GM20000 (cell line): ENCODE measurements at regions not wholly inside any gene's neighbourhood (a gene's known extent, or its start where the extent isn't known, plus 50 kb on each side); places are given as distances from the start of the nearest gene placed in this dataset.

Source experiments
- DNase-seq: peaks from one replicate; pipeline ENCODE4 v3.0.0; 2012; ENCODE audit warnings: low spot score
- TF ChIP-seq, protein P1 (sequence below): IDR thresholded peaks from 2 replicates; pipeline ENCODE4 v1.5.1; 2012; ENCODE audit warnings: mild to moderate bottlenecking, control low read depth; ENCODE audit errors: extremely low read depth, missing control alignments

GRCh38 chr18:78789850-78790249 is 189.8 kb upstream of the SALL3 start:
- DNase-seq, result no peak

GRCh38 chr18:78790511-78790910 is 189.1 kb upstream of the SALL3 start:
- DNase-seq, result no peak
- TF ChIP-seq, protein P1, sequence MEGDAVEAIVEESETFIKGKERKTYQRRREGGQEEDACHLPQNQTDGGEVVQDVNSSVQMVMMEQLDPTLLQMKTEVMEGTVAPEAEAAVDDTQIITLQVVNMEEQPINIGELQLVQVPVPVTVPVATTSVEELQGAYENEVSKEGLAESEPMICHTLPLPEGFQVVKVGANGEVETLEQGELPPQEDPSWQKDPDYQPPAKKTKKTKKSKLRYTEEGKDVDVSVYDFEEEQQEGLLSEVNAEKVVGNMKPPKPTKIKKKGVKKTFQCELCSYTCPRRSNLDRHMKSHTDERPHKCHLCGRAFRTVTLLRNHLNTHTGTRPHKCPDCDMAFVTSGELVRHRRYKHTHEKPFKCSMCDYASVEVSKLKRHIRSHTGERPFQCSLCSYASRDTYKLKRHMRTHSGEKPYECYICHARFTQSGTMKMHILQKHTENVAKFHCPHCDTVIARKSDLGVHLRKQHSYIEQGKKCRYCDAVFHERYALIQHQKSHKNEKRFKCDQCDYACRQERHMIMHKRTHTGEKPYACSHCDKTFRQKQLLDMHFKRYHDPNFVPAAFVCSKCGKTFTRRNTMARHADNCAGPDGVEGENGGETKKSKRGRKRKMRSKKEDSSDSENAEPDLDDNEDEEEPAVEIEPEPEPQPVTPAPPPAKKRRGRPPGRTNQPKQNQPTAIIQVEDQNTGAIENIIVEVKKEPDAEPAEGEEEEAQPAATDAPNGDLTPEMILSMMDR, result no peak

More at GRCh38 chr18:78789850-78790249, 189.8 kb upstream of the SALL3 start:
- TF ChIP-seq, protein P1, result no peak

GRCh38 chr18:78790960-78791359 is 188.7 kb upstream of the SALL3 start:
- DNase-seq, result no peak
- TF ChIP-seq, protein P1, result no peak

DNA sequence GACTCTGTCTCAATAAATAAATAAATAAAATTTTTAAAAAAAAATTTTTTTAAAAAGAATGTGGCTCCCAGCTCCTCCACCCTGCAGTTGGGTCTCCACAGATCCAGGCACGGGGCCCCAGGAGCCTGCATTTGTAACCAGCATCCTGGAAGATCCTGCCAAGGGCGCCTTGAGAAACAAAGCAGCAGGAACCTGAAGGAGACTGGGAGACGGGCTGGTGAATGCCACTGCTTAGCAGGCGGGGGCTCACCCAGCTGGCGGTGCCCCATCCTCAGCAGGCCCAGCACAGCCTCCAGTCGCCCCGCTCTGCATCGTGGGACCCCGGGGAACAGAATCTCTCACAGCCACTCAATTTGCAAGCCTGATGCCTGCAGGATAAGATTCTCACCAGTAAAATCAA is 187.5 kb upstream of the SALL3 start:
- TF ChIP-seq, protein P1, result no peak
- no peak for DNase-seq

- DNase-seq, result no peak
- TF ChIP-seq, protein P1, result no peak
Measured at GRCh38 chr18:78792736-78793135, 186.9 kb upstream of the SALL3 start.

DNA sequence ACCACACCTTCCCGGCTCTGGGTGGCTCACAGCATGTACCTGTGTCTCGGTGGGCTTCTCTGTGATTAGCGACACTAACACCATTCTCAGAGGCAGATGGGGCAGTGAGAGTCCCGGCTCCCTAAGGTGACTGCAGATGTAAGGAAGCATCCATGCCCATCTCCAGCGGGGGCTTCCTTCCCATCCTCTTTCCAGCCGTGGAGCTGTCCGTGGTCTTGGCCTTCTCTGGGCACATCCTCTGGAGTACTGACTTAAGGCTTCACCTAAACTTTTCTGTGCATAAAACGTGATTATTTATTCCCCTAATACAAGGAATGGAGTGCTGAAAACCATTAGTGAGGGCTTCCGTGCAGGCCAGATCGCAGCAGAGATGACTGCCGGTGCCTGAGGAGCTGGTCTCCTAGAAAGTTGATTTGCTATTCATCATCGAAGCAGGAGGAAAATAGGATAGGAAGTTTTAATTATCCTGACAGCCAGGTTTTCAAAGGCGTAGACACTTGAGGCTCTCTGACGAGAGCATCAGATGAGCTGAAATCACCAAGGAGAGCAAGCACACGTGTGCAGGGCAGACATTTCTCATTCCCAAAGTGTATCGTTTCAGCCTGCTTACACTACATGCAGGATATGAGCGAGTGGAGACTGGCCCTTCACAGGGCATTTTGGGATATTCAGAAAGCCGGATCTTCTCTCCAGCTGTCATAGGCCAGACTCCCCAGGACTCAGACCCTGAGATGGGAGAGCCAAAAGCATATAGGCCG is 186.1 kb upstream of the SALL3 start:
- TF ChIP-seq, protein P1, result no peak
- DNase-seq, result no peak

- no peak for DNase-seq
- TF ChIP-seq, protein P1, result no peak
Measured at GRCh38 chr18:78794071-78794430, 185.6 kb upstream of the SALL3 start.
